ENCODE measurements at regions not wholly inside any gene's neighbourhood (a gene's known extent, or its start where the extent isn't known, plus 50 kb on each side); places are given as distances from the start of the nearest gene placed in this dataset.

DNA sequence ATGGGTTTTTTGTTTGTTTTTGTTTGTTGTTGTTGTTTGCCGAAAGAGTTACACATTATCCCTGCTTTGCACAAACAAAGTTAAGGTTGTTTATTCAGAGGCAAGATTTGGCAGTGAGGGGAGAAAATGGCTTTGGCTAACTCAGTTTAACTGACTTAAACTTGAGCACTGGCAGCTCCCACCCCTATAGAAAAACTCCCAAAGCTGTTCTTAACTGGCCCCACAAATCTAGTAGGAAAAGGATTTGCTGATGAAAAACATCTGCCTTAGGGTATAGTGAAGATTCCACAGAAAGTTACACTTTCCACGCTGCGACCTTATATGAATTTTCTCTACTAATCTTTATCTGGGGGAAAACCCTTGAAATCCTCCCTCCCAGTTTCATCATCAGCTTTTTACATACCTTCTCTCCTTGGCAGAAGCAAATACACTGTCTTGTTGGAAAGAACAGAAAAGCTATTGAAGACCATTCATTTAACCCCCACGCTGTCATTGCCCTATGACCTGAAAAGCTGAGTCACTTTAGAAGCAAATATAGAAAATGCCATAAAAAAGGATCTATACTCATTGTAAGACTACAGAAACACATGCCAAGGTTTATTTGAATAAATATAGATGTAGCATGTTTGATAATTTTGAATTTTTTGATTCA is 551.7 kb downstream of the NR2F2 start:
- Histone ChIP-seq H4K20me1 (ENCODE audit: insufficient read depth, low read length) (no peaks in the 10 kb centered on the region), H3K27ac (ENCODE audit: low read length) (no peak overlapping the region), H3K79me2 (ENCODE audit: insufficient read depth, low read length) (no peaks in the 10 kb centered on the region), H3K36me3 (ENCODE audit: insufficient read depth, low read length) (no peaks in the 10 kb centered on the region), H2AFZ (ENCODE audit: low read depth, low read length) (no peak overlapping the region), H3K9ac (ENCODE audit: low read depth, low read length) (no peak overlapping the region), H3K4me3 (ENCODE audit: low read depth in 1 of 2, low read length in 2 of 2) (no peak overlapping the region), H3K27me3 (ENCODE audit: insufficient read depth, low read length, poor library complexity) (no peaks in the 10 kb centered on the region), H3K9me3 (ENCODE audit: insufficient read depth, low read length, severe bottlenecking) (no peaks in the 10 kb centered on the region), H3K4me1 (ENCODE audit: insufficient read depth, low read length) (no peaks in the 10 kb centered on the region), H3K4me2 (ENCODE audit: insufficient read depth, low read length) (no peak overlapping the region)
- no peak for DNase-seq
- TF ChIP-seq CTCF (IDR thresholded peaks at IDR 0.05; ENCODE audit: borderline replicate concordance, extremely low read depth, low read length, poor library complexity, severe bottlenecking) (no peak), EZH2 (IDR thresholded peaks at IDR 0.05; ENCODE audit: borderline replicate concordance, low read depth, low read length, severe bottlenecking) (no peak)
- ATAC-seq (ENCODE audit: insufficient read depth, low read depth): no peak

GRCh38 chr15:96887730-96888129 is 557.2 kb downstream of the NR2F2 start:
- TF ChIP-seq EZH2 (IDR thresholded peaks at IDR 0.05; ENCODE audit: borderline replicate concordance, low read depth, low read length, severe bottlenecking): no peak
- no peak for TF ChIP-seq CTCF (IDR thresholded peaks at IDR 0.05; ENCODE audit: borderline replicate concordance, extremely low read depth, low read length, poor library complexity, severe bottlenecking)
- H3K27me3 ChIP-seq (ENCODE audit: insufficient read depth, low read length, poor library complexity): no peaks in the 10 kb centered on the region
- peaks cover 3% of the 10 kb centered on the region; the same call in 1 of the 2 replicates for H3K4me1 ChIP-seq (ENCODE audit: insufficient read depth, low read length)
- H3K27ac ChIP-seq (ENCODE audit: low read length): no peak overlapping the region
- no peaks in the 10 kb centered on the region for H3K9me3 ChIP-seq (ENCODE audit: insufficient read depth, low read length, severe bottlenecking)
- H3K36me3 ChIP-seq (ENCODE audit: insufficient read depth, low read length): no peaks in the 10 kb centered on the region
- no peak overlapping the region for H2AFZ ChIP-seq (ENCODE audit: low read depth, low read length)
- H3K4me2 ChIP-seq (ENCODE audit: insufficient read depth, low read length): no peak overlapping the region
- ATAC-seq (ENCODE audit: insufficient read depth, low read depth) (no peak), DNase-seq (no peak)
- H3K79me2 ChIP-seq (ENCODE audit: insufficient read depth, low read length): no peaks in the 10 kb centered on the region
- H3K9ac ChIP-seq (ENCODE audit: low read depth, low read length): no peak overlapping the region
- no peaks in the 10 kb centered on the region for H4K20me1 ChIP-seq (ENCODE audit: insufficient read depth, low read length)
- H3K4me3 ChIP-seq (ENCODE audit: low read depth in 1 of 2, low read length in 2 of 2): no peak overlapping the region

GRCh38 chr15:96888764-96889163 is 558.3 kb downstream of the NR2F2 start:
- Histone ChIP-seq H3K79me2 (ENCODE audit: insufficient read depth, low read length) (no peaks in the 10 kb centered on the region), H3K36me3 (ENCODE audit: insufficient read depth, low read length) (no peaks in the 10 kb centered on the region), H3K4me1 (ENCODE audit: insufficient read depth, low read length) (peaks cover 3% of the 10 kb centered on the region; the same call in 1 of the 2 replicates), H3K4me3 (ENCODE audit: low read depth in 1 of 2, low read length in 2 of 2) (no peak overlapping the region), H2AFZ (ENCODE audit: low read depth, low read length) (no peak overlapping the region), H3K27me3 (ENCODE audit: insufficient read depth, low read length, poor library complexity) (no peaks in the 10 kb centered on the region), H3K9ac (ENCODE audit: low read depth, low read length) (no peak overlapping the region), H3K9me3 (ENCODE audit: insufficient read depth, low read length, severe bottlenecking) (no peaks in the 10 kb centered on the region), H4K20me1 (ENCODE audit: insufficient read depth, low read length) (no peaks in the 10 kb centered on the region), H3K4me2 (ENCODE audit: insufficient read depth, low read length) (no peak overlapping the region), H3K27ac (ENCODE audit: low read length) (no peak overlapping the region)
- ATAC-seq (ENCODE audit: insufficient read depth, low read depth) (no peak), DNase-seq (no peak)
- TF ChIP-seq CTCF (IDR thresholded peaks at IDR 0.05; ENCODE audit: borderline replicate concordance, extremely low read depth, low read length, poor library complexity, severe bottlenecking): no peak
- no peak for TF ChIP-seq EZH2 (IDR thresholded peaks at IDR 0.05; ENCODE audit: borderline replicate concordance, low read depth, low read length, severe bottlenecking)
